GM12878 (cell line): ENCODE measurements at regions not wholly inside any gene's neighbourhood (a gene's known extent, or its start where the extent isn't known, plus 50 kb on each side); places are given as distances from the start of the nearest gene placed in this dataset.

Source experiments
- ATAC-seq: fragments of 200-7000 bp; cut with Tn5 transposase; 3 replicates; pipeline ENCODE4 v1.9.1; 2020; ENCODE audit warnings: mild to moderate bottlenecking, moderate library complexity
- BruUV-seq: library from RNA; stranded (reverse); fragments of 400-500 nt; replicated peaks from 2 replicates; lab custom pipeline; 2021; lab: Mats Ljungman, UMichigan
- CTCF ChIA-PET: fragments of 300-600 bp; sonication (Branson Sonifier 250); formaldehyde crosslinking; extraction: SDS; loops from one replicate; lab custom pipeline; 2021; ENCODE audit warnings: inconsistent platforms; lab: Yijun Ruan, JAX
- POLR2A ChIA-PET: fragments of 350-600 bp; formaldehyde crosslinking; extraction: SDS; loops from one replicate; lab custom pipeline; 2021; ENCODE audit warnings: inconsistent platforms; lab: Charles Lee
- RAD21 ChIA-PET: fragments of 300-600 bp; sonication (Branson Sonifier 250); formaldehyde crosslinking; loops from one replicate; lab custom pipeline; 2023; ENCODE audit warnings: antibody characterized with exemption; ENCODE audit not compliant: unreplicated experiment; lab: Charles Lee
- SMC1A ChIA-PET: fragments of 300-600 bp; sonication (Branson Sonifier 250); formaldehyde crosslinking; loops from one replicate; lab custom pipeline; 2023; ENCODE audit not compliant: unreplicated experiment, uncharacterized antibody; lab: Charles Lee
- DNase-seq: peaks from one replicate; pipeline ENCODE4 v3.0.0-alpha.2; 2011; ENCODE audit warnings: low read depth, low spot score
- FAIRE-seq: peaks from 3 replicates; lab custom pipeline; 2011; peaks lifted over from hg19 to GRCh38; lab: Jason Lieb, UNC
- H2AFZ ChIP-seq: 2 replicates; pipeline ENCODE4 v1.6.0; 2011; ENCODE audit warnings: low read depth, low read length, control low read depth; ENCODE audit not compliant: control insufficient read depth
- H3K27ac ChIP-seq: 2 replicates; pipeline ENCODE4 v1.5.1; 2011; ENCODE audit warnings: control low read depth; ENCODE audit not compliant: control insufficient read depth, insufficient read depth
- H3K27me3 ChIP-seq, 2 experiments: replicated peaks in 1 of 2; 2 replicates each; pipeline versions ENCODE4 v1.6.0 to v1.6.1; 2011; ENCODE audit warnings: low read length in 1 of 2; ENCODE audit not compliant: control insufficient read depth in 2 of 2, insufficient read depth in 2 of 2
- H3K36me3 ChIP-seq, 2 experiments: 2 replicates each; pipeline ENCODE4 v1.5.1; 2011; ENCODE audit warnings: low read length in 1 of 2; ENCODE audit not compliant: control insufficient read depth in 2 of 2, insufficient read depth in 2 of 2
- H3K4me1 ChIP-seq: 2 replicates; pipeline ENCODE4 v1.6.1; 2011; ENCODE audit warnings: mild to moderate bottlenecking, low read length, moderate library complexity, mixed read lengths; ENCODE audit not compliant: control insufficient read depth, insufficient read depth
- H3K4me2 ChIP-seq: 2 replicates; pipeline ENCODE4 v1.6.0; 2011; ENCODE audit warnings: control low read depth; ENCODE audit not compliant: control insufficient read depth, insufficient read depth
- H3K4me3 ChIP-seq: fragments of 200-600 bp; sonication (generic); 2 replicates; pipeline ENCODE4 v1.5.1; 2016
- H3K79me2 ChIP-seq: 2 replicates; pipeline ENCODE4 v1.6.0; 2011; ENCODE audit warnings: low read length; ENCODE audit not compliant: control insufficient read depth, insufficient read depth
- H3K9ac ChIP-seq: 2 replicates; pipeline ENCODE4 v1.8.0; 2011; ENCODE audit warnings: low read length, control low read depth, mixed read lengths; ENCODE audit not compliant: control insufficient read depth, insufficient read depth
- H3K9me3 ChIP-seq: replicated peaks from 3 replicates; pipeline ENCODE4 v1.5.1; 2011; ENCODE audit warnings: mild to moderate bottlenecking, low read length; ENCODE audit not compliant: control insufficient read depth, insufficient read depth
- H4K20me1 ChIP-seq: 2 replicates; pipeline ENCODE4 v1.6.0; 2011; ENCODE audit not compliant: control insufficient read depth, insufficient read depth
- ATF3 ChIP-seq: IDR thresholded peaks from 2 replicates; pipeline ENCODE4 v1.6.1; 2011; ENCODE audit warnings: low read depth, mild to moderate bottlenecking, low read length, moderate library complexity, borderline replicate concordance; ENCODE audit errors: extremely low read depth
- BACH1 ChIP-seq: fragments of 450-650 bp; IDR thresholded peaks from 2 replicates; pipeline ENCODE4 v1.6.1; 2017; ENCODE audit warnings: mild to moderate bottlenecking, borderline replicate concordance
- BCL3 ChIP-seq: IDR thresholded peaks from 2 replicates; pipeline ENCODE4 v1.6.1; 2011; ENCODE audit warnings: borderline replicate concordance, low read depth, mild to moderate bottlenecking, moderate library complexity, low read length; ENCODE audit not compliant: insufficient read depth, poor library complexity, severe bottlenecking
- E2F4 ChIP-seq: IDR thresholded peaks from 2 replicates; pipeline ENCODE4 v1.6.1; 2012; ENCODE audit warnings: low read depth, low read length, improper control_type of control experiment
- EGR1 ChIP-seq, 2 experiments: IDR thresholded peaks; 1 replicate in 1 of 2; 2 replicates in 1 of 2; pipeline ENCODE4 v1.6.1; 2011 to 2012; ENCODE audit warnings: low read depth in 2 of 2, low read length in 2 of 2, borderline replicate concordance in 1 of 2, mild to moderate bottlenecking in 1 of 2, moderate library complexity in 1 of 2
- EZH2 ChIP-seq: IDR thresholded peaks from 2 replicates; pipeline ENCODE4 v1.6.1; 2012; ENCODE audit warnings: low read depth, mild to moderate bottlenecking, control low read depth, inconsistent platforms, low read length, borderline replicate concordance; ENCODE audit not compliant: control insufficient read depth
- HDGF ChIP-seq: fragments of 450-650 bp; IDR thresholded peaks from 2 replicates; pipeline ENCODE4 v1.6.1; 2016; ENCODE audit warnings: antibody characterized with exemption
- MEF2B ChIP-seq: fragments of 450-650 bp; IDR thresholded peaks from 2 replicates; pipeline ENCODE4 v1.6.1; 2018; ENCODE audit warnings: mild to moderate bottlenecking, moderate library complexity; ENCODE audit not compliant: partially characterized antibody, poor library complexity, severe bottlenecking
- NBN ChIP-seq: fragments of 450-650 bp; IDR thresholded peaks from 2 replicates; pipeline ENCODE4 v1.6.1; 2016
- PAX8 ChIP-seq: fragments of 450-650 bp; IDR thresholded peaks from 2 replicates; pipeline ENCODE4 v1.6.1; 2017; ENCODE audit warnings: mild to moderate bottlenecking, moderate library complexity
- SUPT20H ChIP-seq: IDR thresholded peaks from 2 replicates; pipeline ENCODE4 v1.6.1; 2011; ENCODE audit warnings: low read depth, mild to moderate bottlenecking, low read length, moderate library complexity, borderline replicate concordance; ENCODE audit not compliant: control insufficient read depth
- ZBED1 ChIP-seq: IDR thresholded peaks from 2 replicates; pipeline ENCODE4 v1.6.1; 2016; ENCODE audit warnings: borderline replicate concordance
- WGBS: methylation state at CpG from one replicate; pipeline ENCODE4 v1.1.6; 2016; ENCODE audit warnings: low lambda C conversion rate; ENCODE audit not compliant: insufficient replicate concordance, insufficient coverage; ENCODE audit errors: missing lambda C conversion rate; 5-methylcytosine and 5-hydroxymethylcytosine counted together
- in situ Hi-C: fragments of 300-500 bp; cut with MboI; formaldehyde crosslinking; loops from 9 replicates; pipeline ENCODE4 v1.14.3; 2018; ENCODE audit warnings: mixed read lengths
- intact Hi-C: fragments of 100-400 bp; cut with micrococcal nuclease; formaldehyde crosslinking; loops from one replicate; pipeline ENCODE4 v1.14.2; 2022; ENCODE audit not compliant: unreplicated experiment
- TF ChIP-seq, protein P1 (sequence below): fragments of 450-650 bp; formaldehyde crosslinking; IDR thresholded peaks from 2 replicates; pipeline ENCODE4 v1.4.0; 2022; ENCODE audit warnings: mild to moderate bottlenecking, moderate library complexity
- TF ChIP-seq, protein P2 (sequence below): IDR thresholded peaks from 2 replicates; pipeline ENCODE4 v1.6.1; 2012; ENCODE audit warnings: low read depth, low read length, improper control_type of control experiment

- TF ChIP-seq MEF2B (no peak), BACH1 (no peak), ATF3 (no peak), PAX8 (no peak)
- TF ChIP-seq, all 136 proteins: peak for 0
Measured at GRCh38 chr1:234745844-234746797, 136.1 kb upstream of the IRF2BP2 start (continued).

- ChIA-PET CTCF (interaction anchor here (0.8 kb wide), 1 partner anchor 10 kb away, joined by 4 read pairs; no protein-coding TSS in a partner anchor), SMC1A (interaction anchor here (0.7 to 2.2 kb wide), 7 partner anchors 9 to 241 kb away, joined by 3 to 12 read pairs (median 4); no protein-coding TSS in a partner anchor), POLR2A (interaction anchor here (1.4 to 3.8 kb wide), 2 partner anchors 9 to 14 kb away, joined by 3 to 14 read pairs; no protein-coding TSS in a partner anchor), RAD21 (interaction anchor here (1.2 kb wide), 1 partner anchor 11 kb away, joined by 4 read pairs; no protein-coding TSS in a partner anchor)
- no peak overlapping the region for H2AFZ ChIP-seq
- no peak for FAIRE-seq
- BruUV-seq = no TSS peak
- intact Hi-C loops (no loop called here), in situ Hi-C loops (loop anchor here (25.0 kb wide), 1 partner anchor 92 kb away; no protein-coding TSS in a partner anchor)
- no peaks in the 10 kb centered on the region for H4K20me1 ChIP-seq
- 80% methylated on average over 11 of the region's 11 CpGs for WGBS
- no peak for ATAC-seq
- no peaks in the 10 kb centered on the region for H3K4me1 ChIP-seq
- no peaks in the 10 kb centered on the region for H3K36me3 ChIP-seq
- H3K9ac ChIP-seq = no peak overlapping the region
- no peak overlapping the region for H3K4me2 ChIP-seq
- H3K79me2 ChIP-seq = no peaks in the 10 kb centered on the region
- no peak for DNase-seq
- no peak overlapping the region for H3K4me3 ChIP-seq
- no peaks in the 10 kb centered on the region for H3K9me3 ChIP-seq
- H3K27me3 ChIP-seq = no peaks in the 10 kb centered on the region
- no peak overlapping the region for H3K27ac ChIP-seq
- TF ChIP-seq E2F4 (no peak), EZH2 (no peak), BCL3 (no peak), HDGF (no peak), ZBED1 (no peak), NBN (no peak), EGR1 (IDR thresholded peaks at IDR 0.05; ENCODE audit: borderline replicate concordance in 1 of 2, low read depth in 2 of 2, low read length in 2 of 2) (no peak), SUPT20H (no peak)
- TF ChIP-seq, protein P1, sequence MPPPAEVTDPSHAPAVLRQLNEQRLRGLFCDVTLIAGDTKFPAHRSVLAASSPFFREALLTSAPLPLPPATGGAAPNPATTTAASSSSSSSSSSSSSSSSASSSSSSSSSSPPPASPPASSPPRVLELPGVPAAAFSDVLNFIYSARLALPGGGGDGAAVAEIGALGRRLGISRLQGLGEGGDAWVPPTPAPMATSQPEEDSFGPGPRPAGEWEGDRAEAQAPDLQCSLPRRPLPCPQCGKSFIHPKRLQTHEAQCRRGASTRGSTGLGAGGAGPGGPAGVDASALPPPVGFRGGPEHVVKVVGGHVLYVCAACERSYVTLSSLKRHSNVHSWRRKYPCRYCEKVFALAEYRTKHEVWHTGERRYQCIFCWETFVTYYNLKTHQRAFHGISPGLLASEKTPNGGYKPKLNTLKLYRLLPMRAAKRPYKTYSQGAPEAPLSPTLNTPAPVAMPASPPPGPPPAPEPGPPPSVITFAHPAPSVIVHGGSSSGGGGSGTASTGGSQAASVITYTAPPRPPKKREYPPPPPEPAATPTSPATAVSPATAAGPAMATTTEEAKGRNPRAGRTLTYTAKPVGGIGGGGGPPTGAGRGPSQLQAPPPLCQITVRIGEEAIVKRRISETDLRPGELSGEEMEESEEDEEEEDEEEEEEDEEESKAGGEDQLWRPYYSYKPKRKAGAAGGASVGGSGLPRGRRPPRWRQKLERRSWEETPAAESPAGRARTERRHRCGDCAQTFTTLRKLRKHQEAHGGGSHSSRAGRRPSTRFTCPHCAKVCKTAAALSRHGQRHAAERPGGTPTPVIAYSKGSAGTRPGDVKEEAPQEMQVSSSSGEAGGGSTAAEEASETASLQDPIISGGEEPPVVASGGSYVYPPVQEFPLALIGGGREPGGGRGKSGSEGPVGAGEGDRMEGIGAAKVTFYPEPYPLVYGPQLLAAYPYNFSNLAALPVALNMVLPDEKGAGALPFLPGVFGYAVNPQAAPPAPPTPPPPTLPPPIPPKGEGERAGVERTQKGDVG (CRISPR knock-in tag) = no peak
- TF ChIP-seq, protein P2, sequence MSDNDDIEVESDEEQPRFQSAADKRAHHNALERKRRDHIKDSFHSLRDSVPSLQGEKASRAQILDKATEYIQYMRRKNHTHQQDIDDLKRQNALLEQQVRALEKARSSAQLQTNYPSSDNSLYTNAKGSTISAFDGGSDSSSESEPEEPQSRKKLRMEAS = no peak
Measured at GRCh38 chr1:234745276-234745675, 135.3 kb upstream of the IRF2BP2 start.
